ENCODE measurements at regions not wholly inside any gene's neighbourhood (a gene's known extent, or its start where the extent isn't known, plus 50 kb on each side); places are given as distances from the start of the nearest gene placed in this dataset.

GRCh38 chr5:102625928-102626327 lies 127.1 kb upstream of the SLCO6A1 start:
- no peak overlapping the region for H3K56ac ChIP-seq (ENCODE audit: extremely low read depth, insufficient read depth, low read length)
- ChIA-PET CTCF (no interaction called here), POLR2A (ENCODE audit: unreplicated experiment) (no interaction called here)
- no peaks in the 10 kb centered on the region for H3K36me3 ChIP-seq (ENCODE audit: control insufficient read depth, insufficient read depth, low read length)
- no peak overlapping the region for H2AFZ ChIP-seq (replicated peaks; ENCODE audit: low read length, poor library complexity)
- H2BK20ac ChIP-seq (ENCODE audit: low read depth, low read length) = no peak overlapping the region
- H3K4me3 ChIP-seq (ENCODE audit: insufficient read depth, low read depth, low read length) = no peak overlapping the region
- TF ChIP-seq NFE2L2 (IDR thresholded peaks at IDR 0.05; ENCODE audit: low read depth, low read length) (no peak), MXI1 (IDR thresholded peaks at IDR 0.05; ENCODE audit: borderline replicate concordance, low read depth, low read length) (no peak)
- H4K5ac ChIP-seq (ENCODE audit: low read depth, low read length) = no peak overlapping the region
- H3K4me1 ChIP-seq (ENCODE audit: control insufficient read depth, insufficient read depth, low read length) = peaks cover 5% of the 10 kb centered on the region; the same call in 1 of the 2 replicates
- H4K20me1 ChIP-seq (ENCODE audit: insufficient read depth, low read length) = no peaks in the 10 kb centered on the region
- H2AK5ac ChIP-seq (ENCODE audit: low read depth, low read length) = no peak overlapping the region
- in situ Hi-C loops (cut with MboI; ENCODE audit: low sequenced_read_pairs) = no loop called here
- H3K4ac ChIP-seq (ENCODE audit: low read depth, low read length) = no peak overlapping the region
- no CpG with 5 or more reads among the region's 3 CpGs for WGBS, 2 experiments (ENCODE audit: extremely low coverage in 2 of 2, insufficient read length in 1 of 2)
- no peaks in the 10 kb centered on the region for H3K27me3 ChIP-seq (ENCODE audit: control insufficient read depth, insufficient read depth, low read length)
- H3K9me1 ChIP-seq (ENCODE audit: insufficient read depth, low read length) = no peaks in the 10 kb centered on the region
- H4K91ac ChIP-seq (ENCODE audit: insufficient read depth, low read depth, low read length) = no peak overlapping the region
- no peaks in the 10 kb centered on the region for H3K9me3 ChIP-seq (ENCODE audit: control insufficient read depth, insufficient read depth, low read length)
- no peaks in the 10 kb centered on the region for H3K79me1 ChIP-seq (ENCODE audit: low read depth in 1 of 2, low read length in 2 of 2)
- H4K8ac ChIP-seq (ENCODE audit: low read depth in 2 of 2, low read length in 2 of 2) = no peak overlapping the region
- H2BK15ac ChIP-seq (ENCODE audit: low read depth, low read length) = no peak overlapping the region
- DNase-seq (no peak), ATAC-seq (ENCODE audit: low read depth) (no peak)
- H3K18ac ChIP-seq (ENCODE audit: low read depth, low read length) = no peak overlapping the region
- no TSS peak for BruUV-seq (replicated peaks)
- no peak overlapping the region for H2BK120ac ChIP-seq (ENCODE audit: low read depth, low read length)
- H2AK9ac ChIP-seq (replicated peaks; ENCODE audit: low read depth, low read length, poor library complexity) = no peak overlapping the region
- H3K14ac ChIP-seq (replicated peaks; ENCODE audit: low read depth, low read length) = no peak overlapping the region
- H3K9ac ChIP-seq (ENCODE audit: low read depth, low read length) = no peak overlapping the region
- intact Hi-C loops (cut with micrococcal nuclease) = no loop called here
- H2BK5ac ChIP-seq (ENCODE audit: low read depth, low read length, poor library complexity, severe bottlenecking) = no peak overlapping the region
- dilution Hi-C loops (cut with HindIII; ENCODE audit: low sequenced_read_pairs, unreplicated experiment) = no loop called here
- no peak overlapping the region for H3K4me2 ChIP-seq (ENCODE audit: low read depth, low read length)
- H3K27ac ChIP-seq (ENCODE audit: insufficient read depth, low read length) = no peak overlapping the region
- no peak overlapping the region for H3K23ac ChIP-seq (ENCODE audit: low read depth, low read length)

All from IMR-90 (cell line).